Mucosa of descending colon (tissue), 3 donors: ENCODE measurements at regions not wholly inside any gene's neighbourhood (a gene's known extent, or its start where the extent isn't known, plus 50 kb on each side); places are given as distances from the start of the nearest gene placed in this dataset.

Experiments
- ATAC-seq: fragments of 200-7000 bp; cut with Tn5 transposase; one replicate; pipeline ENCODE4 v1.9.1; 2020; ENCODE audit warnings: mild to moderate bottlenecking, moderate library complexity
- DNase-seq, 3 donors: peaks; one replicate each; pipeline ENCODE4 v3.0.0-alpha.2; 2020
- H3K36me3 ChIP-seq: fragments of 200-600 bp; one replicate; pipeline ENCODE4 v1.8.0; 2021; ENCODE audit warnings: low read depth, mild to moderate bottlenecking
- H3K4me1 ChIP-seq: fragments of 200-600 bp; one replicate; pipeline ENCODE4 v1.8.0; 2021; ENCODE audit warnings: low read depth, mild to moderate bottlenecking
- H3K4me3 ChIP-seq: fragments of 200-600 bp; one replicate; pipeline ENCODE4 v1.8.0; 2021; ENCODE audit warnings: mild to moderate bottlenecking
- H3K9me3 ChIP-seq: fragments of 200-600 bp; one replicate; pipeline ENCODE4 v1.8.0; 2021; ENCODE audit warnings: mild to moderate bottlenecking
- intact Hi-C, 2 donors: fragments of 100-400 bp; cut with DNase I in 1 of 2; cut with micrococcal nuclease in 1 of 2; formaldehyde crosslinking; loops; one replicate each; pipeline versions ENCODE4 v1.11.0 to v1.11.1; 2022; cut with DNase I, micrococcal nuclease
- TF ChIP-seq, protein P1 (sequence below): fragments of 200-600 bp; IDR thresholded peaks from one replicate; pipeline ENCODE4 v1.8.0; 2022; ENCODE audit warnings: antibody characterized with exemption, mild to moderate bottlenecking
- donor health status: DM: no; HTN: no; CAD: no; lungs with moderate emphysema.
- donor health status: DM: no; HTN: no; CAD: no.
- donor health status: DM: no; HTN: yes; CAD: no.

DNA sequence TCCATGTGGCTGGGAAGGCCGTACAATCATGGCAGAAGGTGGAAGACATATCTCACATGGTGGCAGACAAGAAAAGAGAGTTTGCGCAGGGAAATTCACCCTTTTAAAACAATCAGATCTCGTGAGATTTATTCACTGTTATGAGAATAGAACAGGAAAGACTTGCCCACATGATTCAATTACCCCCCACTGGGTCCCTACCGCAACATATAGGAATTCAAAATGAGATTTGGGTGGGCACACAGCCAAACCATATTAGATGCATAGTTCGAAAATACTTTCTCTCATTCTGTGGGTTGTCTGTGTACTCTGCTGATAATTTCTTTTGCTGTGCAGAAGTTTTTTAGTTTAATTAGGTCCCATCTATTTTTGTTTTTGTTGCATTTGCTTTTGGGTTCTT lies 990.3 kb downstream of the PLA2G4A start:
- Histone ChIP-seq H3K9me3 (peaks cover 16% of the 10 kb centered on the region), H3K36me3 (no peaks in the 10 kb centered on the region), H3K4me1 (no peaks in the 10 kb centered on the region), H3K4me3 (no peak overlapping the region)
- DNase-seq (no peak), ATAC-seq (no peak)
- intact Hi-C loops = no loop called here
- TF ChIP-seq, protein P1, sequence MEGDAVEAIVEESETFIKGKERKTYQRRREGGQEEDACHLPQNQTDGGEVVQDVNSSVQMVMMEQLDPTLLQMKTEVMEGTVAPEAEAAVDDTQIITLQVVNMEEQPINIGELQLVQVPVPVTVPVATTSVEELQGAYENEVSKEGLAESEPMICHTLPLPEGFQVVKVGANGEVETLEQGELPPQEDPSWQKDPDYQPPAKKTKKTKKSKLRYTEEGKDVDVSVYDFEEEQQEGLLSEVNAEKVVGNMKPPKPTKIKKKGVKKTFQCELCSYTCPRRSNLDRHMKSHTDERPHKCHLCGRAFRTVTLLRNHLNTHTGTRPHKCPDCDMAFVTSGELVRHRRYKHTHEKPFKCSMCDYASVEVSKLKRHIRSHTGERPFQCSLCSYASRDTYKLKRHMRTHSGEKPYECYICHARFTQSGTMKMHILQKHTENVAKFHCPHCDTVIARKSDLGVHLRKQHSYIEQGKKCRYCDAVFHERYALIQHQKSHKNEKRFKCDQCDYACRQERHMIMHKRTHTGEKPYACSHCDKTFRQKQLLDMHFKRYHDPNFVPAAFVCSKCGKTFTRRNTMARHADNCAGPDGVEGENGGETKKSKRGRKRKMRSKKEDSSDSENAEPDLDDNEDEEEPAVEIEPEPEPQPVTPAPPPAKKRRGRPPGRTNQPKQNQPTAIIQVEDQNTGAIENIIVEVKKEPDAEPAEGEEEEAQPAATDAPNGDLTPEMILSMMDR = no peak

DNA sequence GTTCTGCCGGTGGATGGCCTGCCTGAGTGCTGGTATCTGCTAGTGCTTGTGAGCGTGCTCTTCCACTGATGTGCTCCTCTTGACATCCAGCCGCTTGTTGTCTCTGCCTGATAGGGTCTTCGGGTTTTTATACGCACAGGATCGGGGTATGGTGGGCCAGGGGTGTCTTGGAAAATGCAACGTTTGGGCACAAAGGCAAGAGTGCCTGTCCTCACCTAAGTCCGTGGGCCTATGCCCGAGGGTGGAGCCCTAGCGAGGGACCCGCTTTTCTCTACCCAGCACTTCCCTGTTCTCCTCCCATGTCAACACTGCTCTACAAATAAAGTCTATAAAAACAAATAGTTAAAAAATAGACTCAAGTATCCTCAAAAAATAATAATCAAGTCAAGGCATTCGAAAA lies 1007.8 kb downstream of the PLA2G4A start:
- TF ChIP-seq, protein P1 = no peak
- intact Hi-C loops = no loop called here
- Histone ChIP-seq H3K36me3 (no peaks in the 10 kb centered on the region), H3K9me3 (peaks cover 20% of the 10 kb centered on the region), H3K4me1 (no peaks in the 10 kb centered on the region), H3K4me3 (no peak overlapping the region)
- no peak for ATAC-seq
- no peak for DNase-seq

DNA sequence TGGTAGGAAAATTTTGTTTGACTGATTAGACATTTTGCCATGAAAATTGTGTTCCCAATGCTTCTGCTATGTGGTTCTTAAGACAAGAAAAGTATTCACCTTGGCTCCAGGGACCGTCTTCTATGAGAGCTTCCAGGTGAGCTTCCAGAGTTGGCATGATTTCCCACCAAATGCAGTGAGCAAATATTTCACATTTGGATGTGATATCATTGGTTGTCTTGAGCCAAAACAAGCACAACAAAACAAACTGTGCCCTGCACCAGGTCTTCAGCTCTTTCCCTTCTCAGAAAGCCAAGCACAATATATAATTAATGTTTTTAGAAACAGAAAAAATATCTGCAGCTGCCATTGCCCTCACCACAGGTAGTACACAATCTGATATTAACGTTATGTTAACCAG lies 1009.0 kb downstream of the PLA2G4A start:
- intact Hi-C loops = no loop called here
- H3K36me3 ChIP-seq = no peaks in the 10 kb centered on the region
- DNase-seq (no peak), ATAC-seq (no peak)
- no peaks in the 10 kb centered on the region for H3K4me1 ChIP-seq
- H3K9me3 ChIP-seq = peaks cover 12% of the 10 kb centered on the region
- TF ChIP-seq, protein P1 = no peak
- no peak overlapping the region for H3K4me3 ChIP-seq

DNA sequence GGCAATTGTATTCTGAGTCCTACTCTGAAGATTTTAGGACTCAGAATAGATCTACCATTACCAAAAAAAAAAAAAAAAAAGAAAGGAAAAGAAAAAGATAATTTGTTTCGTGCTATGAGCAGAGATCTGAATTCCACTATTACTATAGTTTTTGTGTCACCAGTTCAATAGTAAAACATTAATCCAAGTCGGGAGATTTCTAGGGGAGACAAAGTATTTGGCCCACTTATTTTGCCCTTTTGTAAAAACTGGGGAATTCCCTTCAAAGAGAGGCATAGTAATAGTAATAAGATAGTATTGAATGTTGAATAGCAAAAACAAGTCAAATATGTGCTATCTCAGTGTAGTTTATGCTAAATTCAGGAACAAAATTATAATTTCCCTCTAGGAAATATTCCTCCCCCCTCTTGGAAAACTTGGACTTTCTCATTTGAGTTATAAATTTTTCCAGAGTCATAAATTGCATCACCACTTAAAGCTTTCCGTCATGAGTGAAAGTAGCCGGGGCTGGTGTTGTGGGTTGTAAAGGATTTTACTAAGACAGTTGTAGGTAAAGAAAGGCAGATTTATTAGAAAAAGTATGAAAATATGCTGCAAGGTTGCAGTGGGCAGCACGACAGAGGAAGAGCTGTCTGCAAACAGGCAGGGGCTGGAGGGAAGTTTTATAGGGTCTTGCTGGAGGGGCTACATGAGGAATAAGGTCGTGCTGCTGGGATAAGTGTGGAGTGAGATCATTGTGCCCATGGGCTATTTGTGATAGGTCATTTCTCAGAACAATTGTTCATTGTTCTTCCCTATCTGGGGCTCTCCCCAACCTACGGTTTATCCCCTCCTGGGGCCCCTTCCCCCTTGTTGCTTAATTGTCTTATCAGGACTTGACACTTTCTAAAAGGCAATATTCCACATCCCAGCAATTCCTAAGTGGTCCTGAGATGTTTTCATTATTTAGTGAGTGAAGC lies 1009.9 kb downstream of the PLA2G4A start:
- Histone ChIP-seq H3K4me3 (no peak overlapping the region), H3K9me3 (peaks cover 12% of the 10 kb centered on the region), H3K36me3 (no peaks in the 10 kb centered on the region), H3K4me1 (no peaks in the 10 kb centered on the region)
- intact Hi-C loops = no loop called here
- TF ChIP-seq, protein P1 = no peak
- no peak for ATAC-seq
- DNase-seq = no peak

DNA sequence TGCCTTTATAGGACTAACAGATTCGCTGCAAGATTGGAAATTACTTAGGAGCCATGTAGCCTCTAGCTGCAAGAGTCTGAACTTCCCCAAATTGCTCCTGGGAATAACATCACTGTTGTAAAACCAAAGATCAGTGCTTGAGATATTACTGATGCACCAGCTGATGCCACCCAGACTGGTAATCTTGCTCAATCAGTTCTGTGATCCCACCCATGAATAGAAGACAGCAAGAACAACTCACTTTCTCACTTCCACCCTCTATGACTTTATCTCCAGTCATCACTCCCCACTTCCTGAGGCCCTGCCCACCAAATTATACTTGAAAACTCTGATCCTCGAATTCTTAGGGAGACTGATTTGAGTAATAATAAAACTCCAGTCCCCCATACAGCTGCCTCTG lies 1011.1 kb downstream of the PLA2G4A start:
- intact Hi-C loops = no loop called here
- Histone ChIP-seq H3K4me3 (no peak overlapping the region), H3K9me3 (peaks cover 12% of the 10 kb centered on the region), H3K4me1 (no peaks in the 10 kb centered on the region), H3K36me3 (no peaks in the 10 kb centered on the region)
- ATAC-seq = no peak
- TF ChIP-seq, protein P1 = no peak
- DNase-seq = no peak
